ENCODE measurements at regions not wholly inside any gene's neighbourhood (a gene's known extent, or its start where the extent isn't known, plus 50 kb on each side); places are given as distances from the start of the nearest gene placed in this dataset.

DNA sequence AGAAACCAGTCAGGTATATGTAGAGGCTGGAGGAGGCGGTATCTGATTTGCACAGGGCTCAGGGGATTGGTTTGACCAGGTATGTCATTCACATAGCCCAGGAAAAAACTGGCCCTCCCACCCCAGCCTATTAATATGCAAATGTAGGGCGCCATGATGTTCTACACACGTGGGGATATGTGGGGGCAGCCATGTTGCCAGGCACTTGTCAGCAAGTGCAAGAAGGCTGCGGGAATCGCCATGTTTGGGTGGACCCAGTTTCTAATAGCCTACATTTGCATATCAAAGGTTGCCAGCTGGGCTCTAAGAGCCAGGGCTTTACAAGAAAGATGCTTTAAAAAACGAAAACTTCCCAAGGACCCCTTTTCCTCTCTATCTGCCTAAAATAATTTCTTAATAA is 335.1 kb downstream of the SMARCA1 start:
- Histone ChIP-seq H3K9me3 (no peaks in the 10 kb centered on the region), H3K27me3 (replicated peaks; ENCODE audit: insufficient read depth) (no peaks in the 10 kb centered on the region), H3K27ac (no peak overlapping the region), H3K4me1 (ENCODE audit: control insufficient read depth in 1 of 2, low read depth in 2 of 2) (no peaks in the 10 kb centered on the region), H3K36me3 (no peaks in the 10 kb centered on the region), H3K4me3 (no peak overlapping the region)
- DNase-seq (ENCODE audit: low spot score) = no peak
- TF ChIP-seq, protein P1, sequence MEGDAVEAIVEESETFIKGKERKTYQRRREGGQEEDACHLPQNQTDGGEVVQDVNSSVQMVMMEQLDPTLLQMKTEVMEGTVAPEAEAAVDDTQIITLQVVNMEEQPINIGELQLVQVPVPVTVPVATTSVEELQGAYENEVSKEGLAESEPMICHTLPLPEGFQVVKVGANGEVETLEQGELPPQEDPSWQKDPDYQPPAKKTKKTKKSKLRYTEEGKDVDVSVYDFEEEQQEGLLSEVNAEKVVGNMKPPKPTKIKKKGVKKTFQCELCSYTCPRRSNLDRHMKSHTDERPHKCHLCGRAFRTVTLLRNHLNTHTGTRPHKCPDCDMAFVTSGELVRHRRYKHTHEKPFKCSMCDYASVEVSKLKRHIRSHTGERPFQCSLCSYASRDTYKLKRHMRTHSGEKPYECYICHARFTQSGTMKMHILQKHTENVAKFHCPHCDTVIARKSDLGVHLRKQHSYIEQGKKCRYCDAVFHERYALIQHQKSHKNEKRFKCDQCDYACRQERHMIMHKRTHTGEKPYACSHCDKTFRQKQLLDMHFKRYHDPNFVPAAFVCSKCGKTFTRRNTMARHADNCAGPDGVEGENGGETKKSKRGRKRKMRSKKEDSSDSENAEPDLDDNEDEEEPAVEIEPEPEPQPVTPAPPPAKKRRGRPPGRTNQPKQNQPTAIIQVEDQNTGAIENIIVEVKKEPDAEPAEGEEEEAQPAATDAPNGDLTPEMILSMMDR (IDR thresholded peaks at IDR 0.05) = no peak
- ATAC-seq (ENCODE audit: insufficient number of reproducible peaks, low FRiP score, low read depth) = no peak

DNA sequence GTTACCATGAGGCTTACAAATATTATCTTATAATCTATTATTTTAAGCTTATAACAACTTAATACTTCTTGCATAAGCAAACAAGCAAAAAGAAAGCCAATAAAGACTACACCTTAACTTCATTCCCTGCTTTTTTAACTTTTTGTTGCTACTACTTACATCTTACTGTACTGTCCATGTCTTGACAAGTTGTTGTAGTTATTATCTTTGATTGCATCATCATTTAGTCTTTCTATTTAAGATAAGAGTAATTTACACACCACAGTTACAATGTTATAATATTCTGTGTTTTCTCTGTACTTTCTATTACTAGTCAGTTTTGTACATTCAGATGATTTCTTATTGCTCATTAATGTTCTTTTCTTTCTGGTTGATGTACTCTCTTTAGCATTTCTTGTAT is 346.6 kb downstream of the SMARCA1 start:
- Histone ChIP-seq H3K27ac (no peak overlapping the region), H3K4me3 (no peak overlapping the region), H3K9me3 (no peaks in the 10 kb centered on the region), H3K27me3 (replicated peaks; ENCODE audit: insufficient read depth) (no peaks in the 10 kb centered on the region), H3K4me1 (ENCODE audit: control insufficient read depth in 1 of 2, low read depth in 2 of 2) (no peaks in the 10 kb centered on the region), H3K36me3 (no peaks in the 10 kb centered on the region)
- TF ChIP-seq, protein P1 (IDR thresholded peaks at IDR 0.05) = no peak
- no peak for DNase-seq (ENCODE audit: low spot score)
- no peak for ATAC-seq (ENCODE audit: insufficient number of reproducible peaks, low FRiP score, low read depth)

DNA sequence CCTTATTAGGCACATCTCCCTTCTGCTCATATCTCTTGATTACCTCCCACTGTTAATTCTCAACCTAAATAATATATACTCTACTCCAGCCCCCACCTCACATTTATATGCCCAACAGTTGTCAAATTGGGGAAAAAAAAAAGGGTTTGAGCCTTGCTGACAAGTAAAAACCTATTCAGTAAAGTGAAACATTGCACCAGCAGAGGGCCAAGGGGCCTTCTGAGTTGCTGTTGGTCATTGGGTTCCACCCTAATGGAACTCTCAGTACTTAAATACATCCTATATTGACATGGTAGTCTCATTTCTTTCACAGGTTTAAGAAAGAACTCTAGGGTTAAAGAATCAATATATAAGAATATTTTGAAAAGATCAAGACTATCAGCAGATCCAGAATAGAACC is 362.2 kb downstream of the SMARCA1 start:
- Histone ChIP-seq H3K4me1 (ENCODE audit: control insufficient read depth in 1 of 2, low read depth in 2 of 2) (no peaks in the 10 kb centered on the region), H3K27ac (no peak overlapping the region), H3K4me3 (no peak overlapping the region), H3K9me3 (no peaks in the 10 kb centered on the region), H3K36me3 (no peaks in the 10 kb centered on the region), H3K27me3 (replicated peaks; ENCODE audit: insufficient read depth) (no peaks in the 10 kb centered on the region)
- no peak for DNase-seq (ENCODE audit: low spot score)
- no peak for ATAC-seq (ENCODE audit: insufficient number of reproducible peaks, low FRiP score, low read depth)
- TF ChIP-seq, protein P1 (IDR thresholded peaks at IDR 0.05) = no peak

DNA sequence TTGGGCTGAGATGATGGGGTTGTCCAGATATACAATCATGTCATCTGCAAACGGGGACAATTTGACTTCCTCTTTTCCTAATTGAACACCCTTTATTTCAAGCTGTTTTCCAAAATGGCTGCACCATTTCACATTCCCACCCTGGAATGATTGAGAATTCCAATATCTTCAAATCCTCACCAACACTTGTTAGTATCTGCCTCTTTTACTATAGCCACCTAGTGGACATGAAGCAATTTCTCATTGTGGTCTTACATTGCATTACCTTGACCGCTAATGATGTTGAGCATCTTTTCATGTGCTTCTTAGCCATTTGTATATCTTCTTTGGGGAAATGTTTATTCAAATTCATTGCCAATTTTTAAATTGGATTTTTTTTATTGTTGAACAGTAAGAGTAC is 364.8 kb downstream of the SMARCA1 start:
- TF ChIP-seq, protein P1 (IDR thresholded peaks at IDR 0.05) = no peak
- no peaks in the 10 kb centered on the region for H3K4me1 ChIP-seq (ENCODE audit: control insufficient read depth in 1 of 2, low read depth in 2 of 2)
- H3K4me3 ChIP-seq = no peak overlapping the region
- no peaks in the 10 kb centered on the region for H3K27me3 ChIP-seq (replicated peaks; ENCODE audit: insufficient read depth)
- no peak overlapping the region for H3K27ac ChIP-seq
- H3K9me3 ChIP-seq = no peaks in the 10 kb centered on the region
- no peaks in the 10 kb centered on the region for H3K36me3 ChIP-seq
- no peak for DNase-seq (ENCODE audit: low spot score)
- no peak for ATAC-seq (ENCODE audit: insufficient number of reproducible peaks, low FRiP score, low read depth)

DNA sequence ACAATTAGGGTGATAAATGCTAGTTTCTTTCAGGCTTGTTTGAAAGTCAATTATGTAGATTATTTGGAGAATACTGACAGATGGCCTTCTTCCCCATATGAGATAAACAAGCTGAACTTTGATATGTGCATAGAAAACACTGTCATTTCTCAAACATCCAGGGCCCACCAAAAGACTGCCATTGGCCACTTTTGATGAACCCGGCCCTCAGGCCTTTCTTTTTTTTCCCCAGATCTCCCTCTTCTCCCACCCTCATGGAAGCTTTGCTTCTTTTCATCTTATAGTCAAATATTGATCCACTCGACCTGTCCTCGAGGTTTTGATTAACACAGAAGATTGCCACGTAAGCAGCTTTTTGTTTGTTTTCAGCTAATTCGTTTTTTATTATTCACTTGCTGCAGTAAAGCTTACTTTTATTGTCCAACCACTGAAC is 377.4 kb downstream of the SMARCA1 start:
- ATAC-seq (ENCODE audit: insufficient number of reproducible peaks, low FRiP score, low read depth) = no peak
- no peak overlapping the region for H3K4me3 ChIP-seq
- no peaks in the 10 kb centered on the region for H3K9me3 ChIP-seq
- no peak overlapping the region for H3K27ac ChIP-seq
- no peak for DNase-seq (ENCODE audit: low spot score)
- no peaks in the 10 kb centered on the region for H3K36me3 ChIP-seq
- H3K27me3 ChIP-seq (replicated peaks; ENCODE audit: insufficient read depth) = no peaks in the 10 kb centered on the region
- TF ChIP-seq, protein P1 (IDR thresholded peaks at IDR 0.05) = no peak
- no peaks in the 10 kb centered on the region for H3K4me1 ChIP-seq (ENCODE audit: control insufficient read depth in 1 of 2, low read depth in 2 of 2)
